Stomach (tissue), 8 donors: ENCODE measurements at regions not wholly inside any gene's neighbourhood (a gene's known extent, or its start where the extent isn't known, plus 50 kb on each side); places are given as distances from the start of the nearest gene placed in this dataset.

Experiments used
- DNase-seq, 2 donors: peaks; one replicate each; pipeline versions ENCODE4 v3.0.0 to v3.0.0-alpha.2; 2013 to 2019
- H3K27ac ChIP-seq, 5 donors: fragments of 200-600 bp in 4 of 5; sonication (generic) in 4 of 5; one replicate each; pipeline ENCODE4 v1.5.1; 2013 to 2019; ENCODE audit warnings: mild to moderate bottlenecking in 1 of 5, moderate library complexity in 1 of 5
- H3K27me3 ChIP-seq, 3 donors: fragments of 200-600 bp; sonication (generic); one replicate each; pipeline ENCODE4 v1.5.1; 2017 to 2019; ENCODE audit warnings: mixed run types in 1 of 3
- H3K36me3 ChIP-seq, 4 donors: fragments of 200-600 bp; sonication (generic); 1 replicate in 3 of 4; 2 replicates in 1 of 4; pipeline ENCODE4 v1.5.1; 2016 to 2019
- H3K4me1 ChIP-seq, 4 donors: fragments of 200-600 bp; sonication (generic); one replicate each; pipeline ENCODE4 v1.5.1; 2016 to 2019
- H3K4me3 ChIP-seq, 4 donors: fragments of 200-600 bp; sonication (generic) in 3 of 4; one replicate each; pipeline ENCODE4 v1.5.1; 2016 to 2019; ENCODE audit warnings: mild to moderate bottlenecking in 1 of 4
- H3K9me3 ChIP-seq, 4 donors: fragments of 200-600 bp; sonication (generic); one replicate each; pipeline ENCODE4 v1.5.1; 2016 to 2019
- CTCF ChIP-seq, 7 experiments: fragments of 450-650 bp in 4 of 7; fragments of 200-600 bp in 3 of 7; sonication (generic) in 3 of 7; IDR thresholded peaks; one replicate each; pipeline ENCODE4 v1.5.1; 2016 to 2019; ENCODE audit warnings: antibody characterized with exemption in 7 of 7, control low read depth in 2 of 7, mild to moderate bottlenecking in 1 of 7
- EP300 ChIP-seq: sonication (generic); formaldehyde crosslinking; IDR thresholded peaks from one replicate; pipeline ENCODE4 v1.6.1; 2017; ENCODE audit warnings: antibody characterized with exemption
- POLR2A ChIP-seq, 4 donors: fragments of 450-650 bp; IDR thresholded peaks; one replicate each; pipeline ENCODE4 v1.6.1; 2016; ENCODE audit warnings: antibody characterized with exemption in 4 of 4, control low read depth in 2 of 4, mild to moderate bottlenecking in 1 of 4, moderate library complexity in 1 of 4
- POLR2AphosphoS5 ChIP-seq, 3 donors: sonication (generic); formaldehyde crosslinking; IDR thresholded peaks; one replicate each; pipeline ENCODE4 v1.6.1; 2016; ENCODE audit warnings: antibody characterized with exemption in 3 of 3
- WGBS, 5 donors: extraction: QIAGEN DNeasy Blood & Tissue Kit in 3 of 5; methylation state at CpG; one replicate each; pipeline versions ENCODE4 v1.1.5 to v1.1.7; 2013 to 2018; 5-methylcytosine and 5-hydroxymethylcytosine counted together
- intact Hi-C: fragments of 100-400 bp; cut with DNase I; formaldehyde crosslinking; loops from one replicate; pipeline ENCODE4 v1.15.1; 2023; ENCODE audit warnings: low total_unique reads
- donor health status: healthy with polysubstance abuse.
- donor health status: Bipolar disorder and iron deficiency.
- donor health status: healthy.

- peak in 1 of 2 donors; percentile 57 for DNase-seq
- 34 to 61% (median 36%) methylated on average over 5 of the region's 5 CpGs for WGBS, 5 donors
- Histone ChIP-seq H3K4me1 (no peaks in the 10 kb centered on the region), H3K9me3 (no peaks in the 10 kb centered on the region), H3K4me3 (no peak overlapping the region), H3K27ac (no peak overlapping the region), H3K27me3 (no peaks in the 10 kb centered on the region), H3K36me3 (no peaks in the 10 kb centered on the region)
- no peak for TF ChIP-seq EP300
- TF ChIP-seq POLR2AphosphoS5 (IDR thresholded peaks at IDR 0.05), result no peak
- no peak for TF ChIP-seq CTCF (IDR thresholded peaks at IDR 0.05)
- TF ChIP-seq POLR2A (IDR thresholded peaks at IDR 0.05), result no peak
- intact Hi-C loops, result no loop called here
These were observed 136.8 kb upstream of the TBX3 start for GRCh38 chr12:114820796-114821195.

- peaks cover 0 to 12% (median 8%) of the 10 kb centered on the region in 4 donors for H3K4me1 ChIP-seq
- H3K4me3 ChIP-seq, result no peak overlapping the region
- DNase-seq, result peak in 1 of 2 donors; percentile 53
- no peaks in the 10 kb centered on the region for H3K27me3 ChIP-seq
- intact Hi-C loops, result no loop called here
- 80 to 88% (median 85%) methylated on average over 19 to 28 of the region's 28 CpGs for WGBS, 5 donors
- H3K36me3 ChIP-seq, result no peaks in the 10 kb centered on the region
- TF ChIP-seq POLR2AphosphoS5 (IDR thresholded peaks at IDR 0.05) (no peak), POLR2A (IDR thresholded peaks at IDR 0.05) (no peak), EP300 (no peak), CTCF (IDR thresholded peaks at IDR 0.05) (no peak)
- no peak overlapping the region for H3K27ac ChIP-seq
- H3K9me3 ChIP-seq, result no peaks in the 10 kb centered on the region
These were observed 133.8 kb upstream of the TBX3 start for GRCh38 chr12:114817571-114818425.

DNA sequence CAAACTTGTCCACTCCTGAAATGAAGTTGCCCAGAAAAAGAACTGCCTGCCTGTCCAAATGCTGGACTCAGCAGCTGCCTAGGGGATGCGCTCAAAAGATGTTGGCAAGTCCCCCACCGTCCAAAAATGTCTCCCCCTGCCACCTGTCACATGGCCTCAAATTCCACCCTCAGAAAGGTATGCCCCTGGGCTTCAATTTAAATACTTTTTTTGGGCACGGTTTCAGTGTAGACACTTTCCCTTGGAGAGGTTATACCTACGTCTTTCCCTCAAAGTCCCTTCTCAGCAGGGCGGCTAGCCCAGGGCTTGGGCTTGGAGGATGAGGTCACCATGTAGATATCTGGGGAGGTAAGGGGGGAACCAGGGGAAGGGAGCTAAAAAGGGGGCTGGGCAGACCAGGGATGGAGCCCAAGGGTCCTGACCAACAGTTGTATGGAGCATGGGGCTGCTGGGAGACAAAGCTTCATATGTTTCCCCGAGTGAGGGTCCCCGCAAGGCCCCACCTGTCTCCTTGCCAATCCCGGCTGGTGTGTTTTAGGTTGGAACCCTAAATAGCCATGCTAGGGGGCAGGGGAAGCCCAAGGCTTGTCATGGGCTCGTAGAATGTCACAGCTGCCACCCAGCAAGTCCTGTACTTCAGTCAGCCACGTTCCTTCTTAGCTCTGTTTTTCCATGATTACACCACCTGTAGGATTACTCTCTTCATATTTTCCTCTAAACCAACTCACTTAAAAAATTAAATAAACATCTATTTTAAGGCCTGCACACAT lies 131.2 kb upstream of the TBX3 start:
- TF ChIP-seq EP300, result no peak
- TF ChIP-seq POLR2A (IDR thresholded peaks at IDR 0.05), result no peak
- TF ChIP-seq POLR2AphosphoS5 (IDR thresholded peaks at IDR 0.05), result no peak
- no peak for TF ChIP-seq CTCF (IDR thresholded peaks at IDR 0.05)
- no peaks in the 10 kb centered on the region for H3K36me3 ChIP-seq
- intact Hi-C loops, result no loop called here
- 82 to 90% (median 88%) methylated on average over 10 of the region's 10 CpGs for WGBS, 5 donors
- H3K4me3 ChIP-seq, result no peak overlapping the region
- no peak for DNase-seq
- H3K4me1 ChIP-seq, result peaks cover 0 to 16% (median 9%) of the 10 kb centered on the region in 4 donors
- H3K9me3 ChIP-seq, result no peaks in the 10 kb centered on the region
- H3K27ac ChIP-seq, result no peak overlapping the region
- no peaks in the 10 kb centered on the region for H3K27me3 ChIP-seq

GRCh38 chr12:114812858-114813761 lies 129.1 kb upstream of the TBX3 start:
- 9 to 24% (median 20%) methylated on average over 19 of the region's 19 CpGs for WGBS, 5 donors
- H3K27me3 ChIP-seq, result no peaks in the 10 kb centered on the region
- no peaks in the 10 kb centered on the region for H3K36me3 ChIP-seq
- peak overlapping the region; percentile 23 to 72 (median 59) for H3K27ac ChIP-seq
- intact Hi-C loops, result no loop called here
- peaks cover 0 to 16% (median 9%) of the 10 kb centered on the region in 4 donors for H3K4me1 ChIP-seq
- TF ChIP-seq POLR2AphosphoS5 (IDR thresholded peaks at IDR 0.05), result peak in 1 of 3 donors; percentile 13
- no peak for TF ChIP-seq POLR2A (IDR thresholded peaks at IDR 0.05)
- peak in 1 of 2 donors; percentile 61 for DNase-seq
- peak overlapping the region; percentile 4 to 29 (median 6) for H3K4me3 ChIP-seq
- H3K9me3 ChIP-seq, result no peaks in the 10 kb centered on the region
